WTC11 (cell line): ENCODE measurements at regions not wholly inside any gene's neighbourhood (a gene's known extent, or its start where the extent isn't known, plus 50 kb on each side); places are given as distances from the start of the nearest gene placed in this dataset.
"Not testable (repeated sequence)": the region's sequence is repeated elsewhere in the genome, so short reads cannot be mapped to it uniquely, and the experiment has no call there.

ENCODE experiments used
- ATAC-seq: fragments of 200-7000 bp; cut with Tn5 transposase; 2 replicates; pipeline ENCODE4 v1.10.0; 2021; ENCODE audit warnings: mild to moderate bottlenecking, moderate library complexity
- CTCF ChIA-PET: fragments of 300-600 bp; sonication (Branson Sonifier 250); formaldehyde crosslinking; loops from one replicate; lab custom pipeline; 2021; ENCODE audit warnings: antibody characterized with exemption; lab: Charles Lee
- POLR2A ChIA-PET: fragments of 350-600 bp; sonication (Branson Sonifier 250); formaldehyde crosslinking; loops from one replicate; lab custom pipeline; 2021; ENCODE audit warnings: antibody characterized with exemption; lab: Charles Lee
- DNase-seq: peaks from one replicate; pipeline ENCODE4 v3.0.0; 2021; ENCODE audit warnings: low spot score
- H3K27ac Mint-ChIP-seq: 2 replicates; pipeline ENCODE4 v1.8.0; 2021; ENCODE audit warnings: mixed read lengths
- H3K27me3 Mint-ChIP-seq: 2 replicates; pipeline ENCODE4 v1.8.0; 2021; ENCODE audit warnings: low read depth, mild to moderate bottlenecking, moderate library complexity, mixed read lengths
- H3K36me3 Mint-ChIP-seq: 2 replicates; pipeline ENCODE4 v1.8.0; 2021; ENCODE audit warnings: mixed read lengths
- H3K4me1 Mint-ChIP-seq: 2 replicates; pipeline ENCODE4 v1.8.0; 2022; ENCODE audit warnings: mixed read lengths
- H3K4me3 Mint-ChIP-seq: 2 replicates; pipeline ENCODE4 v1.8.0; 2021; ENCODE audit warnings: mild to moderate bottlenecking, moderate library complexity, mixed read lengths
- H3K9me3 Mint-ChIP-seq: 2 replicates; pipeline ENCODE4 v1.8.0; 2021; ENCODE audit warnings: mixed read lengths
- ATF1 ChIP-seq: sonication (generic); formaldehyde crosslinking; IDR thresholded peaks from 2 replicates; pipeline ENCODE4 v1.8.1; 2023; ENCODE audit warnings: mild to moderate bottlenecking, moderate library complexity, missing genetic modification reagents
- ATF2 ChIP-seq: sonication (generic); formaldehyde crosslinking; IDR thresholded peaks from 2 replicates; pipeline ENCODE4 v1.8.1; 2022; ENCODE audit warnings: low read depth, missing genetic modification reagents, borderline replicate concordance
- ATF3 ChIP-seq: sonication (generic); formaldehyde crosslinking; conservative IDR thresholded peaks from 2 replicates; pipeline ENCODE4 v1.8.1; 2022; ENCODE audit warnings: mild to moderate bottlenecking, missing genetic modification reagents
- ATF6 ChIP-seq: sonication (generic); formaldehyde crosslinking; IDR thresholded peaks from 2 replicates; pipeline ENCODE4 v1.8.1; 2023; ENCODE audit warnings: mild to moderate bottlenecking, missing genetic modification reagents
- CBFB ChIP-seq: sonication (generic); formaldehyde crosslinking; IDR thresholded peaks from 2 replicates; pipeline ENCODE4 v1.8.1; 2022; ENCODE audit warnings: mild to moderate bottlenecking, low read depth, missing genetic modification reagents
- ESRRA ChIP-seq: sonication (generic); formaldehyde crosslinking; IDR thresholded peaks from 2 replicates; pipeline ENCODE4 v1.8.1; 2022; ENCODE audit warnings: mild to moderate bottlenecking, missing genetic modification reagents, borderline replicate concordance
- FOXK1 ChIP-seq: sonication (generic); formaldehyde crosslinking; IDR thresholded peaks from 2 replicates; pipeline ENCODE4 v1.8.0; 2022; ENCODE audit warnings: mild to moderate bottlenecking, moderate library complexity, missing genetic modification reagents
- FOXP1 ChIP-seq: sonication (generic); formaldehyde crosslinking; IDR thresholded peaks from 2 replicates; pipeline ENCODE4 v1.8.0; 2022; ENCODE audit warnings: missing genetic modification reagents, mild to moderate bottlenecking, moderate library complexity, borderline replicate concordance
- IRF2 ChIP-seq: sonication (generic); formaldehyde crosslinking; IDR thresholded peaks from 2 replicates; pipeline ENCODE4 v1.8.0; 2022; ENCODE audit warnings: low read depth, missing genetic modification reagents, borderline replicate concordance
- SMAD4 ChIP-seq: sonication (generic); formaldehyde crosslinking; IDR thresholded peaks from 2 replicates; pipeline ENCODE4 v1.8.0; 2022; ENCODE audit warnings: mild to moderate bottlenecking, missing genetic modification reagents
- SOX15 ChIP-seq: fragments of 250-450 bp; sonication (Bioruptor Pico); IDR thresholded peaks from 2 replicates; pipeline ENCODE4 v1.9.0; 2021; ENCODE audit warnings: mild to moderate bottlenecking
- ZNF219 ChIP-seq: sonication (generic); formaldehyde crosslinking; IDR thresholded peaks from 2 replicates; pipeline ENCODE4 v1.8.0; 2023; ENCODE audit warnings: missing genetic modification reagents, mild to moderate bottlenecking, borderline replicate concordance
- ZNF232 ChIP-seq: sonication (generic); formaldehyde crosslinking; IDR thresholded peaks from 2 replicates; pipeline ENCODE4 v1.8.0; 2022; ENCODE audit warnings: mild to moderate bottlenecking, missing genetic modification reagents
- ZNF512 ChIP-seq: sonication (generic); formaldehyde crosslinking; IDR thresholded peaks from 2 replicates; pipeline ENCODE4 v1.8.1; 2022; ENCODE audit warnings: missing genetic modification reagents, borderline replicate concordance
- ZNF671 ChIP-seq: fragments of 250-450 bp; sonication (Bioruptor Pico); IDR thresholded peaks from 2 replicates; pipeline ENCODE4 v1.8.0; 2021; ENCODE audit warnings: mild to moderate bottlenecking
- TF ChIP-seq, protein P1 (sequence below): fragments of 250-450 bp; sonication (Bioruptor Pico); IDR thresholded peaks from 2 replicates; pipeline ENCODE4 v2.1.2; 2022; ENCODE audit warnings: mild to moderate bottlenecking, moderate library complexity
- TF ChIP-seq, protein P2 (sequence below): sonication (generic); formaldehyde crosslinking; IDR thresholded peaks from 2 replicates; pipeline ENCODE4 v1.8.1; 2022; ENCODE audit warnings: mild to moderate bottlenecking, moderate library complexity, missing genetic modification reagents
- TF ChIP-seq, protein P3 (sequence below): fragments of 200-600 bp; IDR thresholded peaks from 2 replicates; pipeline ENCODE4 v1.8.0; 2022; ENCODE audit warnings: antibody characterized with exemption
- TF ChIP-seq, protein P4 (sequence below): sonication (generic); formaldehyde crosslinking; IDR thresholded peaks from 2 replicates; pipeline ENCODE4 v1.8.1; 2023; ENCODE audit warnings: mild to moderate bottlenecking, moderate library complexity, missing genetic modification reagents

DNA sequence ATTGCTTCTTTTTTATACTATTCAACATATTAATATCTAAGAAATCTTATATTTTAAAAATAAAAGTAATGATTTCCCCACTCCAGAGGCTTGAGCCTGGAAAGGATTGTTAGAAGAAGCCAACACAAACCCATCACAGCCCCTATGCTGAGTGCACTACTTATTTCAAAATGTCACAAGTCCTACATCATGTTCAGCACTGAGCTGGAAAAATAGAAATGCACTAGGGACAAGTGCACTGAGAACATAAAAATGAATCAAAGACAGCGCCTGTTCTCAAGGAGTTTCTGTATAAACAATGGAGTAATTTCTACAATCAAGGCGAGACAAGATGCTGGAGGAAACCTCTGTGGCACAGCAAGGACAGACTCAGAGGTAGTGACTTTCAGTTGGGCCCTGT is 155.0 kb downstream of the TXNL1 start:
- Mint-ChIP-seq H3K4me1 (peaks cover 17% of the 10 kb centered on the region), H3K36me3 (0 out of 2 replicates have a peak, but pooled peaks cover 2% of the 10 kb centered on the region), H3K4me3 (no peak overlapping the region), H3K27ac (no peak overlapping the region), H3K27me3 (no peaks in the 10 kb centered on the region), H3K9me3 (peaks cover 4% of the 10 kb centered on the region)
- ATAC-seq (no peak), DNase-seq (no peak)
- ChIA-PET POLR2A (no interaction called here), CTCF (no interaction called here)
- TF ChIP-seq ZNF219 (no peak), ZNF512 (CRISPR knock-in tag) (no peak), ATF6 (CRISPR knock-in tag) (no peak), SMAD4 (CRISPR knock-in tag) (no peak), ATF1 (no peak), ZNF232 (CRISPR knock-in tag) (no peak), ZNF671 (CRISPR knock-in tag) (no peak), ESRRA (CRISPR knock-in tag) (no peak), SOX15 (no peak), ATF2 (no peak), ATF3 (CRISPR knock-in tag) (no peak)

- H3K27me3 Mint-ChIP-seq, CTCF ChIA-PET, H3K9me3 Mint-ChIP-seq, DNase-seq, H3K4me3 Mint-ChIP-seq, ATAC-seq, POLR2A ChIA-PET, H3K36me3 Mint-ChIP-seq, H3K27ac Mint-ChIP-seq: not testable (repeated sequence)
- H3K4me1 Mint-ChIP-seq, result peaks cover 16% of the 10 kb centered on the region
Measured at GRCh38 chr18:56482813-56483212, 155.6 kb downstream of the TXNL1 start.

GRCh38 chr18:56481751-56482150 is 156.6 kb downstream of the TXNL1 start:
- peaks cover 4% of the 10 kb centered on the region for H3K9me3 Mint-ChIP-seq
- ATAC-seq (no peak), DNase-seq (no peak)
- H3K36me3 Mint-ChIP-seq, result 0 out of 2 replicates have a peak, but pooled peaks cover 2% of the 10 kb centered on the region
- H3K27me3 Mint-ChIP-seq, result no peaks in the 10 kb centered on the region
- CTCF ChIA-PET, result no interaction called here
- no peak overlapping the region for H3K27ac Mint-ChIP-seq
- H3K4me3 Mint-ChIP-seq, result no peak overlapping the region
- POLR2A ChIA-PET, result no interaction called here
- peaks cover 6% of the 10 kb centered on the region for H3K4me1 Mint-ChIP-seq
- TF ChIP-seq ATF3 (CRISPR knock-in tag) (no peak), FOXP1 (CRISPR knock-in tag) (no peak), ZNF671 (CRISPR knock-in tag) (no peak), IRF2 (CRISPR knock-in tag) (no peak), CBFB (no peak), FOXK1 (CRISPR knock-in tag) (no peak)
- TF ChIP-seq, protein P1, sequence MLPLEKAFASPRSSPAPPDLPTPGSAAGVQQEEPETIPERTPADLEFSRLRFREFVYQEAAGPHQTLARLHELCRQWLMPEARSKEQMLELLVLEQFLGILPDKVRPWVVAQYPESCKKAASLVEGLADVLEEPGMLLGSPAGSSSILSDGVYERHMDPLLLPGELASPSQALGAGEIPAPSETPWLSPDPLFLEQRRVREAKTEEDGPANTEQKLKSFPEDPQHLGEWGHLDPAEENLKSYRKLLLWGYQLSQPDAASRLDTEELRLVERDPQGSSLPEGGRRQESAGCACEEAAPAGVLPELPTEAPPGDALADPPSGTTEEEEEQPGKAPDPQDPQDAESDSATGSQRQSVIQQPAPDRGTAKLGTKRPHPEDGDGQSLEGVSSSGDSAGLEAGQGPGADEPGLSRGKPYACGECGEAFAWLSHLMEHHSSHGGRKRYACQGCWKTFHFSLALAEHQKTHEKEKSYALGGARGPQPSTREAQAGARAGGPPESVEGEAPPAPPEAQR (CRISPR knock-in tag), result no peak
- TF ChIP-seq, protein P2, sequence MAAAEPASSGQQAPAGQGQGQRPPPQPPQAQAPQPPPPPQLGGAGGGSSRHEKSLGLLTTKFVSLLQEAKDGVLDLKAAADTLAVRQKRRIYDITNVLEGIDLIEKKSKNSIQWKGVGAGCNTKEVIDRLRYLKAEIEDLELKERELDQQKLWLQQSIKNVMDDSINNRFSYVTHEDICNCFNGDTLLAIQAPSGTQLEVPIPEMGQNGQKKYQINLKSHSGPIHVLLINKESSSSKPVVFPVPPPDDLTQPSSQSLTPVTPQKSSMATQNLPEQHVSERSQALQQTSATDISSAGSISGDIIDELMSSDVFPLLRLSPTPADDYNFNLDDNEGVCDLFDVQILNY (CRISPR knock-in tag), result no peak
- TF ChIP-seq, protein P3, sequence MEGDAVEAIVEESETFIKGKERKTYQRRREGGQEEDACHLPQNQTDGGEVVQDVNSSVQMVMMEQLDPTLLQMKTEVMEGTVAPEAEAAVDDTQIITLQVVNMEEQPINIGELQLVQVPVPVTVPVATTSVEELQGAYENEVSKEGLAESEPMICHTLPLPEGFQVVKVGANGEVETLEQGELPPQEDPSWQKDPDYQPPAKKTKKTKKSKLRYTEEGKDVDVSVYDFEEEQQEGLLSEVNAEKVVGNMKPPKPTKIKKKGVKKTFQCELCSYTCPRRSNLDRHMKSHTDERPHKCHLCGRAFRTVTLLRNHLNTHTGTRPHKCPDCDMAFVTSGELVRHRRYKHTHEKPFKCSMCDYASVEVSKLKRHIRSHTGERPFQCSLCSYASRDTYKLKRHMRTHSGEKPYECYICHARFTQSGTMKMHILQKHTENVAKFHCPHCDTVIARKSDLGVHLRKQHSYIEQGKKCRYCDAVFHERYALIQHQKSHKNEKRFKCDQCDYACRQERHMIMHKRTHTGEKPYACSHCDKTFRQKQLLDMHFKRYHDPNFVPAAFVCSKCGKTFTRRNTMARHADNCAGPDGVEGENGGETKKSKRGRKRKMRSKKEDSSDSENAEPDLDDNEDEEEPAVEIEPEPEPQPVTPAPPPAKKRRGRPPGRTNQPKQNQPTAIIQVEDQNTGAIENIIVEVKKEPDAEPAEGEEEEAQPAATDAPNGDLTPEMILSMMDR, result no peak
- TF ChIP-seq, protein P4, sequence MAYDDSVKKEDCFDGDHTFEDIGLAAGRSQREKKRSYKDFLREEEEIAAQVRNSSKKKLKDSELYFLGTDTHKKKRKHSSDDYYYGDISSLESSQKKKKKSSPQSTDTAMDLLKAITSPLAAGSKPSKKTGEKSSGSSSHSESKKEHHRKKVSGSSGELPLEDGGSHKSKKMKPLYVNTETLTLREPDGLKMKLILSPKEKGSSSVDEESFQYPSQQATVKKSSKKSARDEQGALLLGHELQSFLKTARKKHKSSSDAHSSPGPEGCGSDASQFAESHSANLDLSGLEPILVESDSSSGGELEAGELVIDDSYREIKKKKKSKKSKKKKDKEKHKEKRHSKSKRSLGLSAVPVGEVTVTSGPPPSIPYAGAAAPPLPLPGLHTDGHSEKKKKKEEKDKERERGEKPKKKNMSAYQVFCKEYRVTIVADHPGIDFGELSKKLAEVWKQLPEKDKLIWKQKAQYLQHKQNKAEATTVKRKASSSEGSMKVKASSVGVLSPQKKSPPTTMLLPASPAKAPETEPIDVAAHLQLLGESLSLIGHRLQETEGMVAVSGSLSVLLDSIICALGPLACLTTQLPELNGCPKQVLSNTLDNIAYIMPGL (CRISPR knock-in tag), result no peak
